T-helper 17 cell (primary cell): ENCODE measurements at regions not wholly inside any gene's neighbourhood (a gene's known extent, or its start where the extent isn't known, plus 50 kb on each side); places are given as distances from the start of the nearest gene placed in this dataset.

ENCODE experiments used
- ATAC-seq: fragments of 150-1000 bp; cut with Tn5 transposase; 2 replicates; pipeline ENCODE4 v1.10.0; 2021; ENCODE audit warnings: mild to moderate bottlenecking, moderate library complexity
- DNase-seq, 3 donors: peaks; one replicate each; pipeline versions ENCODE4 v3.0.0 to v3.0.0-alpha.2; 2020 to 2021
- H3K9me3 ChIP-seq: one replicate; pipeline ENCODE4 v1.7.0; 2013; ENCODE audit warnings: low read length, mild to moderate bottlenecking; ENCODE audit not compliant: control insufficient read depth, poor library complexity, severe bottlenecking
- H3K27ac Mint-ChIP-seq: one replicate; pipeline ENCODE4 v1.8.0; 2022; ENCODE audit warnings: mild to moderate bottlenecking, moderate library complexity, mixed read lengths
- H3K27me3 Mint-ChIP-seq: one replicate; pipeline ENCODE4 v1.8.0; 2022; ENCODE audit warnings: mixed read lengths
- H3K36me3 Mint-ChIP-seq: one replicate; pipeline ENCODE4 v1.8.0; 2022; ENCODE audit warnings: low read depth, mixed read lengths
- H3K4me1 Mint-ChIP-seq: one replicate; pipeline ENCODE4 v1.8.0; 2022; ENCODE audit warnings: mild to moderate bottlenecking, mixed read lengths
- H3K4me3 Mint-ChIP-seq: one replicate; pipeline ENCODE4 v1.8.0; 2022; ENCODE audit warnings: mild to moderate bottlenecking, moderate library complexity, mixed read lengths

DNA sequence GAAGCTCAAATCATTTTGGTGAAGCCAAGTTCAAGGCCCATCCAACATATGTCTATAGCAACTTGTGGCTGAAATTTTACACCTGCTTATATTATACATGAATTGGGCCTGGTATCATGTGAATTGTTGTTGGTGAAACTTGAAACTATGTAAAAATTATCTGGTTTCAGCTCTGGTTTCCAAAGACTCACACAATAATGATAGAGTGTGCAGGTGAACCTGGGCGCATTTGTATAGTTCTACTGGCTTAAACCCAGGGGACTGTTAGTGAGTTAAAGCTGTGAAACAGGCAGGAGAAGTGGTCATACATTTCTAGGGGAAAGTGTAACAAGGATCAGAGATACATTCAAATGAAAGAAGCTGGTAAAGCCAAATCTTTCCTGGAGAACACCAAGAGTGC lies 627.3 kb downstream of the METTL15 start:
- no peaks in the 10 kb centered on the region for H3K36me3 Mint-ChIP-seq
- H3K27ac Mint-ChIP-seq, result no peak overlapping the region
- H3K4me1 Mint-ChIP-seq, result no peaks in the 10 kb centered on the region
- no peak overlapping the region for H3K4me3 Mint-ChIP-seq
- ATAC-seq (no peak), DNase-seq (no peak)
- no peaks in the 10 kb centered on the region for H3K27me3 Mint-ChIP-seq
- no peaks in the 10 kb centered on the region for H3K9me3 ChIP-seq

DNA sequence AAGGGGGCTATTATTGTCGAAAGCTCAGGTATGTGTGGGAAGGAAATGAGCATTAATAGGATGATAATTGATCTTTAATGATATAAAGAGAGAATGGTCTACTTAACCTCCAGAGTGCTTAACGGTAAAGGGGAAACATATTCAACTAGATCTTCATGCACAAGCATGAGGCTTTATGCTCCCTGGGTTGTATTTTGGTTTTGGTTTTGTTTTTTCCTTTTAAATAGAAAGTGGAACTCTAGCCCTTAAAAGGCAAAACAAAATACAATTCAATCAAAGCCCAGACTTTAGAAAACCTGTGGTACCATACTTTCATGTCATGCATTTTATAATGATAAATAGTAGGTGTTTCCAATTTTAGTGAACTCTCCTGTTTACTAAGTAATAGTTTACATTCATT lies 622.7 kb downstream of the METTL15 start:
- H3K9me3 ChIP-seq, result no peaks in the 10 kb centered on the region
- no peaks in the 10 kb centered on the region for H3K27me3 Mint-ChIP-seq
- no peaks in the 10 kb centered on the region for H3K4me1 Mint-ChIP-seq
- DNase-seq (no peak), ATAC-seq (no peak)
- H3K27ac Mint-ChIP-seq, result no peak overlapping the region
- no peak overlapping the region for H3K4me3 Mint-ChIP-seq
- H3K36me3 Mint-ChIP-seq, result no peaks in the 10 kb centered on the region

DNA sequence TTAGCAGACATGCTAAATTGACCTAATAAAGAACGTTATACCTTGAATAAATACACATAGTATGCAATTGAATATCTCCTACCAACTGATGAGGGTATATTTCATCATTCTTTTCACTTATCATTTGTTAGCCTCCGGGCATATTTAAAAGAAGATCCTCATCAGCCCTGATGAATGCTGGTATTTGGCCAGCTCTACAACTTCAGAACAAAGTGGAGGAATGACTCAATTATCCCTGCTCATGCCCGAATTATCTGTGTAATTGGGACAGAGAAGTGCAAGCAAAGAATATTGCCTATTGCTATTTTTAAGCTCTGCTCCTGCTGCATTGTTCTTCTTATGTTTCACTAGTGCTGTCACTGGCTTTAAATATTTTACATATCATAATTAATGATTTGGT lies 622.1 kb downstream of the METTL15 start:
- no peaks in the 10 kb centered on the region for H3K27me3 Mint-ChIP-seq
- no peaks in the 10 kb centered on the region for H3K36me3 Mint-ChIP-seq
- no peak overlapping the region for H3K4me3 Mint-ChIP-seq
- ATAC-seq (no peak), DNase-seq (no peak)
- no peak overlapping the region for H3K27ac Mint-ChIP-seq
- H3K9me3 ChIP-seq, result no peaks in the 10 kb centered on the region
- H3K4me1 Mint-ChIP-seq, result no peaks in the 10 kb centered on the region

DNA sequence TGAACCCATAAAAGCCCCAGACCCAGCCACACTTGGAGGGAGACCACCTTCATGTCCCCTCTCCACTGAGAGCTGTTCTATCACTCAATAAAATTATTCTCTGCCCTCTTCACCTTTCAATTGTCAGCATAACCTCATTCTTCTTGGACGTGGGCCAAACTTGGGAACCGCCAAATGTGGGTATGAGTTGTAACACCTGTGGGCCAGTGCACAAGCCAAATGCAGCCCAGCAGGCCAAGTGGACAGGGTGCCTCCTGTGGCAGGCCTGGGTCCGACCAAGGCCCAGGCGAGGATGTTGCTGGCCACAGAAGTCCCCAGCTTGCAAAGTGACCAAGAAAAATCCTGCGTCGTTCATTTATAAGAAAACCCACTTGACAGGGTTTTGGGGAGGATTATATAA lies 621.2 kb downstream of the METTL15 start:
- Mint-ChIP-seq H3K4me3 (no peak overlapping the region), H3K4me1 (no peaks in the 10 kb centered on the region), H3K27ac (no peak overlapping the region), H3K27me3 (no peaks in the 10 kb centered on the region), H3K36me3 (no peaks in the 10 kb centered on the region)
- H3K9me3 ChIP-seq, result no peaks in the 10 kb centered on the region
- DNase-seq (no peak), ATAC-seq (no peak)

DNA sequence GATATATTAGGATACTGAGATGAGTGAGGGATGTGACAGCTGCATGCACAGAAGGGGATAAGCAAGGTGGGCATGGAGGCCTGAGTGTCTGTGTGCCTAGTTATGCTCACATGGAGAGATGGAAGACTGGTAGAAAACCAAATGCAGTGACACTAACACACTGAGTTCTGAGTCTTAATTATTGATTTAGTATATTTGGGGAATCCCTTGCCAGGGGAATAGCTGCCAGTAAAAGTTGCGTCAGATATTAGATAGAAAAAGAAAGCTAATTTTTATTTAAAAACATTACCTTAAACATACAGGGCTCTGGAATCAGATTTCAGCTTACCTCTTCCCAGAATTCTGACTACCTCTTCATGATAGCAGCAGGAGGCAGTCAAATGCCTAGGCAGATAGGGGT lies 620.5 kb downstream of the METTL15 start:
- Mint-ChIP-seq H3K27me3 (no peaks in the 10 kb centered on the region), H3K4me1 (no peaks in the 10 kb centered on the region), H3K27ac (no peak overlapping the region), H3K4me3 (no peak overlapping the region), H3K36me3 (no peaks in the 10 kb centered on the region)
- no peaks in the 10 kb centered on the region for H3K9me3 ChIP-seq
- no peak for DNase-seq
- no peak for ATAC-seq

DNA sequence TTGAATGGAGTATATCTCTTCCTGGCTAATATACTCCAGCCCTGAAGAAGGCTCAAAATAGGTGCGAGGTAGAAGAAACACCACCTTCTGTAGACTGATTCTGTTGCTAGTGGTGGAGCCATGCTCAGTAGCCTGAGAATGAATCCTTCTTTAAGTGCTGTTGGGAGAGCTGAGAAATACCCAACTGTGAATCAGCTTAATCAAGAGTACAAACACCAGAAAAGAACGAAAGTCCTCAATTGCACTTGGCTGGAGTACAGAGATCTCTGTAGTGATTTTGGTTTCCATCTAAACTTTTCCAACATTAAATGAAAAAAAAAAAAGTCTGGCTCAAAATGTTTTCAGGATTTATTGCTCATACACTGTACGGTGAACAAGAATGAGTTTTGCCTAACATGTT lies 619.1 kb downstream of the METTL15 start:
- ATAC-seq, result no peak
- no peak for DNase-seq
- H3K9me3 ChIP-seq, result no peaks in the 10 kb centered on the region
- H3K27ac Mint-ChIP-seq, result no peak overlapping the region
- H3K27me3 Mint-ChIP-seq, result no peaks in the 10 kb centered on the region
- H3K36me3 Mint-ChIP-seq, result no peaks in the 10 kb centered on the region
- H3K4me3 Mint-ChIP-seq, result no peak overlapping the region
- H3K4me1 Mint-ChIP-seq, result no peaks in the 10 kb centered on the region

DNA sequence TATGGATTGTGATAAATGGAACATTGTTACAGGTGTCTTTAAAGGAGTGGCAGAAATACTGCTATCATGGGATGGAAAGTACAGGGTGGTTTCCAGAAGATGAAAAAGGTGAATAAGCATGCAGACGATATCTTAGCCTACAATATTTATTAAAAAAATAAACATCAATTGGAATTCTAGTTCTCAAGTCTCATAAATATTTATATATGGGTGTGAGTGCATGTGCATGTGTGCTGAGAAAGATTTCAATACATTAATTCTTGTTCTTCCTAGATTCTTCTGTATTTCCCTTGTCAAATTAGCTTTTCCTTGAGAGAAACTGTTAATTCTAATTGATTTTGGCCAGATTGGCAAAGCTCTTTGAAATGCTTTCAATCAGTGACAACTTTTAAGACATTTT lies 618.2 kb downstream of the METTL15 start:
- no peaks in the 10 kb centered on the region for H3K4me1 Mint-ChIP-seq
- H3K27me3 Mint-ChIP-seq, result no peaks in the 10 kb centered on the region
- H3K36me3 Mint-ChIP-seq, result no peaks in the 10 kb centered on the region
- H3K27ac Mint-ChIP-seq, result no peak overlapping the region
- H3K4me3 Mint-ChIP-seq, result no peak overlapping the region
- no peak for DNase-seq
- ATAC-seq, result no peak
- no peaks in the 10 kb centered on the region for H3K9me3 ChIP-seq

DNA sequence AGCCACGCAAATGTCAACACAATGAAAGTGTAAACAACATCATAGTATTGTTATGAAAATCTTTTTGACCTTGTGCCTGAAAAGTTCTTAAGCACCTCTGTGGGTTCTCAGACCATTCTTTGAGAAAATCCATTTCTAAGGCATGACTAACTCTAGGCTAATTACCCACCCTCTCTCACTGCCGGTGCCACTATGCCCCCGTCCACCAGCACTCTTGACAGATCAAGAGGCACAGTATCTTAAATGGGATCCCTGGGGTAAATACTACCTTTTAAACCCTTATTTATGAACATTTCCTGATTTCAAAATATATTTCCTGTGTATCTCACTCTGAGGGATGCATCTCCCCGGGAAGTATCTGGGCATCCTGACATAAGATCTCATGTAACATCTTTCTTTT lies 607.5 kb downstream of the METTL15 start:
- no peak for DNase-seq
- Mint-ChIP-seq H3K27ac (no peak overlapping the region), H3K4me1 (no peaks in the 10 kb centered on the region), H3K27me3 (no peaks in the 10 kb centered on the region), H3K4me3 (no peak overlapping the region), H3K36me3 (no peaks in the 10 kb centered on the region)
- ATAC-seq, result no peak
- H3K9me3 ChIP-seq, result no peaks in the 10 kb centered on the region

DNA sequence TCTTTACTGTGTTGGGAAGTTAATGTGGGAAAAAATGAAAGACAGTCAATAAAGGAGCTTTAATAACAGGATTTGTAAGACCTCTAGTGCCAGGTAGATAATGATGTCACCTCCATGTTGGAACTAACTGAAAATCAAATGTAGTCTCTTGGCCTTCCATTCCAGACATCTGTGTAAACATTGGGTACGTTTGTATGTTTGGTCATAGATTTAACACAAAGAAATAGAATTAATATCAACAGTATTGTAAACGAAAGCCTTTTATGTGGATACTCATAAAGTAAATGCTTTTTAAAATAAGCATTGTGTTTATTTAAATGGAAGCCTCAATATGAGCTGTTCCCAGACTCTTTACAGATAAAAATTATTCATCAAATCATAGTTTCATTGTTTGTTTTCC lies 605.7 kb downstream of the METTL15 start:
- Mint-ChIP-seq H3K27me3 (no peaks in the 10 kb centered on the region), H3K4me3 (no peak overlapping the region), H3K4me1 (no peaks in the 10 kb centered on the region), H3K27ac (no peak overlapping the region), H3K36me3 (no peaks in the 10 kb centered on the region)
- DNase-seq (no peak), ATAC-seq (no peak)
- no peaks in the 10 kb centered on the region for H3K9me3 ChIP-seq

DNA sequence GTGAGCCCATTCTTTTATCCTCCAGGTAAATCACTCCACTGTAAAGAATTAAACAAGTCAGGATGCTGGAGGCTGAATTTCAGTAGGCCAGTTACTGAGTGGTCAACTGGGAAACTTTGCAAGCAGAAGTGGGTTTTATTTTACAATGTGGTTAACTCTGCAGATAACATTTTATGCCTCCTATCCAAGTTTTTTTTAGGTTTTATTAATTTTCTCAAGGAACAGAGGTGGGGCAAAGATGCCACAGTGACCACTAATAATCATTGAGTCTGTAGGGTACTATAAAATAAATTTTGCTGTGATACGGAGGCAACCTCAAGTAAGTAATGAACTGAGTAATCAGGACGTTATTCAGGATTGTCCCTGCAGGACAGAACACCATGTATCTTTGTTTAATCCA lies 599.9 kb downstream of the METTL15 start:
- Mint-ChIP-seq H3K27ac (no peak overlapping the region), H3K36me3 (no peaks in the 10 kb centered on the region), H3K4me3 (no peak overlapping the region), H3K4me1 (no peaks in the 10 kb centered on the region), H3K27me3 (no peaks in the 10 kb centered on the region)
- ATAC-seq (no peak), DNase-seq (no peak)
- no peaks in the 10 kb centered on the region for H3K9me3 ChIP-seq

DNA sequence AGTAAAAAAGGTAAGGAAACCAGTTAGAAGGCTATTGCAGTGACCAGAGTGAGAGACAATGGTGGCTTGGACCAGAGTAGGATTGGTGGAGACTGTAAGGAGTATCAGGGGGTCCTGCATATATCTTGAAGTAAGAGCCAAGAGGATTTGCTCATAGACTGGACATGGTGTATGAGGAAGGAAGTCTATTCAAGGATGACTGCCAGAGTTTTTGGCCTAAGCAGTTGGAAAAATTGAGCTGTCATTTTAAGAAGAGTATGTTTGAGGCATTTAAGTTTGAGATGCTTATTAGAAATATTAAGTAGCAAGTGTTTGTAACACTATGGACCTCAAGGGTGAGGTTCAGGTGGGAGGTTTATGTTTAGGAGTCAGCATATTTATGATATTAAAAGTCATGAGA lies 596.6 kb downstream of the METTL15 start:
- no peaks in the 10 kb centered on the region for H3K27me3 Mint-ChIP-seq
- DNase-seq (no peak), ATAC-seq (no peak)
- H3K4me1 Mint-ChIP-seq, result no peaks in the 10 kb centered on the region
- H3K9me3 ChIP-seq, result no peaks in the 10 kb centered on the region
- no peak overlapping the region for H3K27ac Mint-ChIP-seq
- H3K36me3 Mint-ChIP-seq, result no peaks in the 10 kb centered on the region
- H3K4me3 Mint-ChIP-seq, result no peak overlapping the region

DNA sequence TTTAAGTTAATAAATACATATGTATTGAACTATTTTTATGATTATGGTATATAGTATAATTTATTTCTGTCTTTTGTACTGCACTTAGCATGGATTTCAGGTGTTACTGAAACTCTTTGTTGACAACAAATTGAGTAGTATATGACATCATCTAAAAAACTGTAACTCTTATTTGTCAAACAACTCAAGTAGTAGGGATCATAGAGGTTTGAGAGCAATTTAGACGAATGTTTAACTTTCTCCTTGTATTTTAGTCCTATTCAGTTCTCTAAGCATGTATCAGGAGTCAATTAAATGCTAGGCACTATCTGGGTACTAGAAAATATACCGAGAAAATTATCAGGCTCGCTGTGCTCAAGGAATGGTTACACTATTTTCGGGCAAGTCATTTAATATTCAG lies 595.2 kb downstream of the METTL15 start:
- no peak overlapping the region for H3K27ac Mint-ChIP-seq
- DNase-seq (no peak), ATAC-seq (no peak)
- H3K27me3 Mint-ChIP-seq, result no peaks in the 10 kb centered on the region
- H3K36me3 Mint-ChIP-seq, result no peaks in the 10 kb centered on the region
- no peak overlapping the region for H3K4me3 Mint-ChIP-seq
- H3K9me3 ChIP-seq, result no peaks in the 10 kb centered on the region
- no peaks in the 10 kb centered on the region for H3K4me1 Mint-ChIP-seq

DNA sequence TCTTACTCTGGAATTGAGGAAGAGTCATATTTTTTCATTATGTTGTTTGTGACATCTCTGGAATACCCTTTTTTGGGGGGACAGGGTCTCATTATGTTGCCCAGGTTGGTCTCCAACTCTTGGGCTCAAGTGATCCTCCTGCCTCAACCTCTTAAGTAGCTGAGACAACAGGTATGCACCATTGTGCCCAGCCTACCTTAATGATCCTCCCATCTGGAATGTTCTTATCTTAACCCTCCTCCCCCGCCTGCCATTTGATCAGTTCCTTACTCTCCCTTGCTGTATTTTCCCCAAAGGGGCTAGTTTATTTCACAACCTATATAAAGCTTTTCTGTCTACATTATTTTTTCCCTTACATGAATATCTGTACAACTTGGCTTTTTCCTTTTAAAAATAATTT lies 594.7 kb downstream of the METTL15 start:
- H3K9me3 ChIP-seq, result no peaks in the 10 kb centered on the region
- ATAC-seq (no peak), DNase-seq (no peak)
- Mint-ChIP-seq H3K36me3 (no peaks in the 10 kb centered on the region), H3K4me3 (no peak overlapping the region), H3K27ac (no peak overlapping the region), H3K27me3 (no peaks in the 10 kb centered on the region), H3K4me1 (no peaks in the 10 kb centered on the region)

DNA sequence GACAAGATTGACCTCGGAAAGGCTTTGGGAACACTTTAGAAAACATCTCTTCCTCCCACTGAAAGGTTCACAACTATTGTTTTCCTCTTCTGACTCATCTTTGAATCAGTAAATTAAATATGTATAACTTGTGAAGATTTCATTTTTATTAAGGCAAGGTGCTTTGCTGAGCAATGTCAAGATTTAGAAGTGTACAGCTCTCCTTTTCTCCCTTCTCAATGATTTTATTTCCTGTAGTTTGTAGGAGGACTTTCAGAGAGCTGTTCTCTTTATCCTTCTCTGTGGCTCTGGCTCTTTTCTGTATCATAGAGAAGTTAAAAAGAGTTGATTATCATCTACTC lies 594.2 kb downstream of the METTL15 start:
- H3K4me1 Mint-ChIP-seq, result no peaks in the 10 kb centered on the region
- no peak overlapping the region for H3K4me3 Mint-ChIP-seq
- no peak overlapping the region for H3K27ac Mint-ChIP-seq
- ATAC-seq (no peak), DNase-seq (no peak)
- no peaks in the 10 kb centered on the region for H3K27me3 Mint-ChIP-seq
- no peaks in the 10 kb centered on the region for H3K9me3 ChIP-seq
- no peaks in the 10 kb centered on the region for H3K36me3 Mint-ChIP-seq
